H9 (cell line): ENCODE measurements at regions not wholly inside any gene's neighbourhood (a gene's known extent, or its start where the extent isn't known, plus 50 kb on each side); places are given as distances from the start of the nearest gene placed in this dataset.

ENCODE experiments used
- DNase-seq: peaks from one replicate; pipeline ENCODE4 v3.0.0-alpha.2; 2017
- H2AFZ ChIP-seq: one replicate; pipeline ENCODE4 v1.6.1; 2013; ENCODE audit warnings: mild to moderate bottlenecking, low read length, control low read depth, moderate library complexity
- H2AK5ac ChIP-seq: 2 replicates; pipeline ENCODE4 v1.6.1; 2013; ENCODE audit warnings: low read length, control low read depth, mixed read lengths; ENCODE audit not compliant: insufficient read length
- H2BK120ac ChIP-seq: one replicate; pipeline ENCODE4 v1.6.1; 2013; ENCODE audit warnings: low read depth, mild to moderate bottlenecking, low read length, control low read depth, inconsistent platforms; ENCODE audit not compliant: poor library complexity, severe bottlenecking
- H2BK12ac ChIP-seq: 2 replicates; pipeline ENCODE4 v1.6.1; 2013; ENCODE audit warnings: low read length, control low read depth, mixed read lengths, low read depth; ENCODE audit not compliant: insufficient read length
- H2BK15ac ChIP-seq: 2 replicates; pipeline ENCODE4 v1.6.1; 2013; ENCODE audit warnings: low read depth, low read length, control low read depth
- H2BK20ac ChIP-seq: one replicate; pipeline ENCODE4 v1.6.1; 2013; ENCODE audit warnings: low read depth, mild to moderate bottlenecking, low read length, control low read depth, inconsistent platforms; ENCODE audit not compliant: poor library complexity, severe bottlenecking
- H2BK5ac ChIP-seq: 2 replicates; pipeline ENCODE4 v1.6.1; 2013; ENCODE audit warnings: low read length, control low read depth, mixed read lengths; ENCODE audit not compliant: insufficient read length
- H3K14ac ChIP-seq: 2 replicates; pipeline ENCODE4 v1.6.1; 2013; ENCODE audit warnings: low read length, control low read depth; ENCODE audit not compliant: insufficient read depth
- H3K18ac ChIP-seq: 2 replicates; pipeline ENCODE4 v1.6.1; 2013; ENCODE audit warnings: low read depth, mild to moderate bottlenecking, mixed read lengths, low read length, control low read depth; ENCODE audit not compliant: insufficient read length
- H3K23ac ChIP-seq: 2 replicates; pipeline ENCODE4 v1.6.1; 2013; ENCODE audit warnings: low read length, control low read depth, mixed read lengths, low read depth; ENCODE audit not compliant: insufficient read length
- H3K23me2 ChIP-seq: 2 replicates; pipeline ENCODE4 v1.6.1; 2013; ENCODE audit warnings: low read depth, mild to moderate bottlenecking, mixed read lengths, low read length, control low read depth; ENCODE audit not compliant: insufficient read length, poor library complexity, severe bottlenecking
- H3K27ac ChIP-seq: 2 replicates; pipeline ENCODE4 v1.5.1; 2013; ENCODE audit warnings: low read length, control low read depth, mixed read lengths, low read depth; ENCODE audit not compliant: insufficient read length
- H3K27me3 ChIP-seq: 2 replicates; pipeline ENCODE4 v1.6.1; 2013; ENCODE audit warnings: low read length, control low read depth, inconsistent platforms; ENCODE audit not compliant: insufficient read depth
- H3K4ac ChIP-seq: 2 replicates; pipeline ENCODE4 v1.6.1; 2013; ENCODE audit warnings: low read depth, mild to moderate bottlenecking, control low read depth, inconsistent platforms, low read length, moderate library complexity
- H3K4me1 ChIP-seq: 2 replicates; pipeline ENCODE4 v1.6.1; 2013; ENCODE audit warnings: low read length, control low read depth, inconsistent platforms; ENCODE audit not compliant: insufficient read depth
- H3K4me2 ChIP-seq: 2 replicates; pipeline ENCODE4 v1.6.1; 2013; ENCODE audit warnings: low read length, control low read depth, mixed read lengths; ENCODE audit not compliant: insufficient read length, insufficient read depth
- H3K56ac ChIP-seq: 2 replicates; pipeline ENCODE4 v1.6.1; 2013; ENCODE audit warnings: low read depth, mild to moderate bottlenecking, mixed read lengths, low read length, control low read depth; ENCODE audit not compliant: insufficient read length
- H3K79me1 ChIP-seq: 2 replicates; pipeline ENCODE4 v1.6.1; 2013; ENCODE audit warnings: low read depth, mild to moderate bottlenecking, moderate library complexity, low read length, control low read depth, inconsistent platforms; ENCODE audit not compliant: insufficient read depth, poor library complexity, severe bottlenecking
- H3K79me2 ChIP-seq: 2 replicates; pipeline ENCODE4 v1.6.1; 2013; ENCODE audit warnings: low read length, control low read depth, inconsistent platforms; ENCODE audit not compliant: insufficient read depth
- H3K9ac ChIP-seq: 2 replicates; pipeline ENCODE4 v1.6.1; 2013; ENCODE audit warnings: low read length, control low read depth, mixed read lengths; ENCODE audit not compliant: insufficient read length; ENCODE audit errors: extremely low read depth
- H3K9me3 ChIP-seq: one replicate; pipeline ENCODE4 v1.6.1; 2013; ENCODE audit warnings: low read depth, low read length, inconsistent platforms; ENCODE audit not compliant: control insufficient read depth
- H3T11ph ChIP-seq: one replicate; pipeline ENCODE4 v1.6.1; 2013; ENCODE audit warnings: mild to moderate bottlenecking, low read length, control low read depth, inconsistent platforms
- H4K20me1 ChIP-seq: one replicate; pipeline ENCODE4 v1.6.1; 2013; ENCODE audit not compliant: control insufficient read depth, insufficient read length, insufficient read depth
- H4K5ac ChIP-seq: 2 replicates; pipeline ENCODE4 v1.6.1; 2013; ENCODE audit warnings: low read depth, mild to moderate bottlenecking, mixed read lengths, low read length, control low read depth; ENCODE audit not compliant: insufficient read length
- H4K8ac ChIP-seq: replicated peaks from 2 replicates; pipeline ENCODE4 v1.6.1; 2013; ENCODE audit warnings: low read length, control low read depth, mixed read lengths, low read depth; ENCODE audit not compliant: insufficient read length
- H4K91ac ChIP-seq: 2 replicates; pipeline ENCODE4 v1.6.1; 2013; ENCODE audit warnings: low read depth, mild to moderate bottlenecking, moderate library complexity, mixed read lengths, low read length, control low read depth; ENCODE audit not compliant: insufficient read length
- H3K27ac Mint-ChIP-seq, 3 experiments: 2 replicates in 2 of 3; 3 replicates in 1 of 3; pipeline ENCODE4 v1.8.0; 2020 to 2021; ENCODE audit warnings: mixed read lengths in 3 of 3, mild to moderate bottlenecking in 1 of 3, moderate library complexity in 1 of 3
- H3K27me3 Mint-ChIP-seq: 2 replicates; pipeline ENCODE4 v1.8.0; 2021; ENCODE audit warnings: low read depth, mild to moderate bottlenecking, moderate library complexity, mixed read lengths
- H3K36me3 Mint-ChIP-seq, 3 experiments: 2 replicates in 2 of 3; 3 replicates in 1 of 3; pipeline ENCODE4 v1.8.0; 2020 to 2021; ENCODE audit warnings: low read depth in 3 of 3, mixed read lengths in 3 of 3; ENCODE audit not compliant: insufficient read depth in 1 of 3
- H3K4me1 Mint-ChIP-seq, 2 experiments: 2 replicates each; pipeline ENCODE4 v1.8.0; 2020; ENCODE audit warnings: mixed read lengths in 2 of 2
- H3K4me3 Mint-ChIP-seq, 2 experiments: 2 replicates in 1 of 2; 3 replicates in 1 of 2; pipeline ENCODE4 v1.8.0; 2020 to 2021; ENCODE audit warnings: mild to moderate bottlenecking in 2 of 2, mixed read lengths in 2 of 2, moderate library complexity in 1 of 2
- H3K9me3 Mint-ChIP-seq, 2 experiments: 2 replicates in 1 of 2; 3 replicates in 1 of 2; pipeline ENCODE4 v1.8.0; 2020; ENCODE audit warnings: mild to moderate bottlenecking in 2 of 2, mixed read lengths in 2 of 2, moderate library complexity in 1 of 2
- CTCF ChIP-seq: fragments of 200-600 bp; sonication (generic); conservative IDR thresholded peaks from 3 replicates; pipeline ENCODE4 v1.8.0; 2021; ENCODE audit warnings: antibody characterized with exemption, mild to moderate bottlenecking
- WGBS: extraction: QIAGEN DNeasy Blood & Tissue Kit; methylation state at CpG from one replicate; pipeline ENCODE4 v1.1.7; 2013; ENCODE audit warnings: missing lambda C conversion rate, low lambda C conversion rate, mixed read lengths; ENCODE audit not compliant: insufficient read length; ENCODE audit errors: extremely low coverage; 5-methylcytosine and 5-hydroxymethylcytosine counted together

GRCh38 chr7:13062631-13063030 lies 375.2 kb downstream of the ARL4A start:
- H3K56ac ChIP-seq, result no peak overlapping the region
- no peaks in the 10 kb centered on the region for H3K79me2 ChIP-seq
- H2BK5ac ChIP-seq, result no peak overlapping the region
- H4K91ac ChIP-seq, result no peak overlapping the region
- no peak overlapping the region for H2BK120ac ChIP-seq
- H2BK12ac ChIP-seq, result no peak overlapping the region
- DNase-seq, result no peak
- no peak overlapping the region for H3K9ac ChIP-seq
- H2AK5ac ChIP-seq, result no peak overlapping the region
- H3K23me2 ChIP-seq, result no peaks in the 10 kb centered on the region
- H2BK15ac ChIP-seq, result no peak overlapping the region
- H2BK20ac ChIP-seq, result no peak overlapping the region
- Mint-ChIP-seq H3K27ac (no peak overlapping the region; a peak in 1 of 7 replicates), H3K4me3 (no peak overlapping the region), H3K36me3 (no peaks in the 10 kb centered on the region), H3K9me3 (no peaks in the 10 kb centered on the region), H3K27me3 (no peaks in the 10 kb centered on the region), H3K4me1 (peaks cover 0 to 3% of the 10 kb centered on the region in 2 experiments; a peak in 2 of 4 replicates)
- H2AFZ ChIP-seq, result no peak overlapping the region
- no peak overlapping the region for H3K4me2 ChIP-seq
- H4K20me1 ChIP-seq, result no peaks in the 10 kb centered on the region
- H3K18ac ChIP-seq, result no peak overlapping the region
- H3K79me1 ChIP-seq, result no peaks in the 10 kb centered on the region
- no CpG with 5 or more reads among the region's 4 CpGs for WGBS
- H3K4me1 ChIP-seq, result no peaks in the 10 kb centered on the region
- no peaks in the 10 kb centered on the region for H3K27me3 ChIP-seq
- H3K27ac ChIP-seq, result no peak overlapping the region
- H4K8ac ChIP-seq, result no peak overlapping the region
- no peak overlapping the region for H4K5ac ChIP-seq
- no peak for TF ChIP-seq CTCF
- H3K14ac ChIP-seq, result no peak overlapping the region
- H3K23ac ChIP-seq, result no peak overlapping the region
- no peak overlapping the region for H3T11ph ChIP-seq
- no peak overlapping the region for H3K4ac ChIP-seq
- H3K9me3 ChIP-seq, result no peaks in the 10 kb centered on the region
